Astrocyte (in vitro differentiated cells and primary cell): ENCODE measurements at regions not wholly inside any gene's neighbourhood (a gene's known extent, or its start where the extent isn't known, plus 50 kb on each side); places are given as distances from the start of the nearest gene placed in this dataset.

Source experiments
- DNase-seq: peaks from one replicate; pipeline ENCODE4 v3.0.0-alpha.2; 2010; ENCODE audit warnings: low read depth
- FAIRE-seq: peaks from 2 replicates; lab custom pipeline; 2011; peaks lifted over from hg19 to GRCh38; lab: Jason Lieb, UNC
- H2AFZ ChIP-seq: 2 replicates; pipeline ENCODE4 v1.6.0; 2012; ENCODE audit warnings: low read depth, low read length, inconsistent platforms
- H3K27ac ChIP-seq: 2 replicates; pipeline ENCODE4 v1.5.1; 2011; ENCODE audit warnings: low read depth, low read length, inconsistent platforms
- H3K27me3 ChIP-seq: 2 replicates; pipeline ENCODE4 v1.6.0; 2011; ENCODE audit warnings: low read length, inconsistent platforms; ENCODE audit not compliant: insufficient read depth
- H3K36me3 ChIP-seq: 2 replicates; pipeline ENCODE4 v1.5.1; 2011; ENCODE audit warnings: low read length, inconsistent platforms; ENCODE audit not compliant: insufficient read depth
- H3K4me1 ChIP-seq: 2 replicates; pipeline ENCODE4 v1.5.1; 2011; ENCODE audit warnings: low read length, inconsistent platforms; ENCODE audit not compliant: insufficient read depth
- H3K4me2 ChIP-seq: 2 replicates; pipeline ENCODE4 v1.6.0; 2012; ENCODE audit warnings: low read length, inconsistent platforms
- H3K4me3 ChIP-seq: 2 replicates; pipeline ENCODE4 v1.5.1; 2011; ENCODE audit warnings: low read depth, mild to moderate bottlenecking, low read length, inconsistent platforms; ENCODE audit not compliant: insufficient read depth
- H3K79me2 ChIP-seq: 2 replicates; pipeline ENCODE4 v1.6.0; 2012; ENCODE audit warnings: mild to moderate bottlenecking, low read length, inconsistent platforms; ENCODE audit not compliant: insufficient read depth
- H3K9ac ChIP-seq: 2 replicates; pipeline ENCODE4 v1.6.0; 2012; ENCODE audit warnings: mild to moderate bottlenecking, low read length, inconsistent platforms
- H3K9me3 ChIP-seq: 2 replicates; pipeline ENCODE4 v1.5.1; 2012; ENCODE audit warnings: low read depth, mild to moderate bottlenecking, low read length, inconsistent platforms; ENCODE audit not compliant: insufficient read depth
- H4K20me1 ChIP-seq: 2 replicates; pipeline ENCODE4 v1.6.0; 2012; ENCODE audit warnings: low read length, inconsistent platforms; ENCODE audit not compliant: insufficient read depth
- H3K27ac Mint-ChIP-seq: one replicate; pipeline ENCODE4 v1.8.0; 2021; ENCODE audit warnings: mild to moderate bottlenecking, mixed read lengths; ENCODE audit not compliant: unreplicated experiment
- H3K27me3 Mint-ChIP-seq: one replicate; pipeline ENCODE4 v1.8.0; 2021; ENCODE audit warnings: low read depth, mixed read lengths; ENCODE audit not compliant: unreplicated experiment
- H3K36me3 Mint-ChIP-seq: one replicate; pipeline ENCODE4 v1.8.0; 2021; ENCODE audit warnings: low read depth, mixed read lengths; ENCODE audit not compliant: unreplicated experiment
- H3K4me1 Mint-ChIP-seq: one replicate; pipeline ENCODE4 v1.8.0; 2021; ENCODE audit warnings: low read depth, mixed read lengths; ENCODE audit not compliant: unreplicated experiment
- H3K4me3 Mint-ChIP-seq: one replicate; pipeline ENCODE4 v1.8.0; 2021; ENCODE audit warnings: mild to moderate bottlenecking, moderate library complexity, mixed read lengths; ENCODE audit not compliant: unreplicated experiment
- H3K9me3 Mint-ChIP-seq: one replicate; pipeline ENCODE4 v1.8.0; 2021; ENCODE audit warnings: mild to moderate bottlenecking, mixed read lengths; ENCODE audit not compliant: unreplicated experiment
- CTCF ChIP-seq: IDR thresholded peaks from 2 replicates; pipeline ENCODE4 v1.5.1; 2011; ENCODE audit warnings: low read depth, mild to moderate bottlenecking, inconsistent platforms, low read length, moderate library complexity; ENCODE audit not compliant: insufficient read depth
- EZH2 ChIP-seq: IDR thresholded peaks from 2 replicates; pipeline ENCODE4 v1.6.1; 2012; ENCODE audit warnings: mild to moderate bottlenecking, low read length, inconsistent platforms; ENCODE audit not compliant: insufficient read depth

- Histone ChIP-seq H4K20me1 (no peaks in the 10 kb centered on the region), H3K4me2 (no peak overlapping the region), H2AFZ (no peak overlapping the region), H3K79me2 (no peaks in the 10 kb centered on the region), H3K36me3 (no peaks in the 10 kb centered on the region), H3K4me1 (no peaks in the 10 kb centered on the region), H3K27ac (no peak overlapping the region), H3K9me3 (peaks cover 4% of the 10 kb centered on the region), H3K27me3 (no peaks in the 10 kb centered on the region), H3K9ac (no peak overlapping the region), H3K4me3 (no peak overlapping the region)
- no peak overlapping the region for H3K27ac Mint-ChIP-seq
- TF ChIP-seq CTCF: no peak
- no peak for TF ChIP-seq EZH2
- DNase-seq (no peak), FAIRE-seq (no peak)
- H3K4me1 Mint-ChIP-seq: no peaks in the 10 kb centered on the region
- H3K4me3 Mint-ChIP-seq: no peak overlapping the region
- peaks cover 30% of the 10 kb centered on the region for H3K9me3 Mint-ChIP-seq
- H3K27me3 Mint-ChIP-seq: peaks cover 7% of the 10 kb centered on the region
- peaks cover 2% of the 10 kb centered on the region for H3K36me3 Mint-ChIP-seq
Measured at GRCh38 chr2:11889854-11890253, 143.4 kb downstream of the LPIN1 start.

DNA sequence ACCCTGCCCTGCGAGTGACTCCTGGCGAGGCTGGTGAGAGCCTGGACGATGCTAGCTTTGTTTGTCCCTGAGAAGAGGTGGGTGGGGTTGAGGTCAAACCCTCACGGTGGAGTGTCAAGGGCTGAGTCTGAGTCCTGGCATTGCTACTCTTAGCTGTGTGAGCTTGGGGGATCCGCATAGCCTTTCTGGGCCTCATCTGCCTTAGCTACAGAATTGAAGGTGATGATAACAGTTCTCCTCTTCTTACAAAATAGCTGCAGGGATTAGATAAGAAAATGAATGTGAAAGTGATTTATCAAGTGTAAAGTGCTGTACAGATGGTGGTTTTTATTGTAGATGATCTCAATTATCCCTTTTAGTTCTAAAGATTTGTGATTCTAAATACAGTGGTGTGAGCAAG lies 144.6 kb downstream of the LPIN1 start:
- Histone ChIP-seq H3K4me3 (no peak overlapping the region), H2AFZ (no peak overlapping the region), H3K36me3 (no peaks in the 10 kb centered on the region), H3K9ac (no peak overlapping the region), H3K4me2 (no peak overlapping the region), H3K27ac (no peak overlapping the region), H3K79me2 (no peaks in the 10 kb centered on the region), H3K27me3 (no peaks in the 10 kb centered on the region), H3K4me1 (no peaks in the 10 kb centered on the region), H3K9me3 (peaks cover 4% of the 10 kb centered on the region), H4K20me1 (no peaks in the 10 kb centered on the region)
- Mint-ChIP-seq H3K27me3 (peaks cover 6% of the 10 kb centered on the region), H3K4me3 (no peak overlapping the region), H3K9me3 (peaks cover 26% of the 10 kb centered on the region), H3K27ac (no peak overlapping the region), H3K4me1 (no peaks in the 10 kb centered on the region), H3K36me3 (peaks cover 2% of the 10 kb centered on the region)
- DNase-seq: no peak
- TF ChIP-seq EZH2 (no peak), CTCF (no peak)
- no peak for FAIRE-seq

- Mint-ChIP-seq H3K4me1 (no peaks in the 10 kb centered on the region), H3K27ac (no peak overlapping the region)
- FAIRE-seq: no peak
Measured at GRCh38 chr2:11891671-11892440, 145.4 kb downstream of the LPIN1 start.

More at GRCh38 chr2:11891671-11892440, 145.4 kb downstream of the LPIN1 start:
- H3K9me3 Mint-ChIP-seq: peaks cover 23% of the 10 kb centered on the region
- H3K9me3 ChIP-seq: peaks cover 4% of the 10 kb centered on the region
- H3K4me1 ChIP-seq: no peaks in the 10 kb centered on the region
- no peak overlapping the region for H2AFZ ChIP-seq
- H3K36me3 ChIP-seq: no peaks in the 10 kb centered on the region
- H3K79me2 ChIP-seq: no peaks in the 10 kb centered on the region
- DNase-seq: no peak
- TF ChIP-seq CTCF (no peak), EZH2 (no peak)
- H3K27me3 ChIP-seq: no peaks in the 10 kb centered on the region
- H3K4me3 ChIP-seq: no peak overlapping the region
- no peaks in the 10 kb centered on the region for H4K20me1 ChIP-seq
- no peak overlapping the region for H3K27ac ChIP-seq
- H3K27me3 Mint-ChIP-seq: peaks cover 6% of the 10 kb centered on the region
- H3K4me3 Mint-ChIP-seq: no peak overlapping the region
- no peak overlapping the region for H3K4me2 ChIP-seq
- H3K36me3 Mint-ChIP-seq: peaks cover 2% of the 10 kb centered on the region
- H3K9ac ChIP-seq: no peak overlapping the region
